Mucosa of gallbladder (tissue), 1 donor: ENCODE measurements at regions not wholly inside any gene's neighbourhood (a gene's known extent, or its start where the extent isn't known, plus 50 kb on each side); places are given as distances from the start of the nearest gene placed in this dataset.
"Not testable (repeated sequence)": the region's sequence is repeated elsewhere in the genome, so short reads cannot be mapped to it uniquely, and the experiment has no call there.

Source experiments
- DNase-seq: peaks from one replicate; pipeline ENCODE4 v3.0.0-alpha.2; 2020; ENCODE audit warnings: low spot score
- donor health status: DM: no; HTN: no; CAD: no.

- no peak for DNase-seq
Measured at GRCh38 chr7:153081496-153081895, 321.9 kb downstream of the ACTR3B start.

- DNase-seq: no peak
Measured at GRCh38 chr7:153084278-153084677, 324.7 kb downstream of the ACTR3B start.

GRCh38 chr7:153087498-153087897 lies 327.9 kb downstream of the ACTR3B start:
- no peak for DNase-seq

GRCh38 chr7:153088601-153089000 lies 329.0 kb downstream of the ACTR3B start:
- DNase-seq: no peak

- no peak for DNase-seq
Measured at GRCh38 chr7:153090209-153090608, 330.7 kb downstream of the ACTR3B start.

- no peak for DNase-seq
Measured at GRCh38 chr7:153090764-153091163, 331.2 kb downstream of the ACTR3B start.

GRCh38 chr7:153091477-153091876 lies 331.9 kb downstream of the ACTR3B start:
- no peak for DNase-seq

GRCh38 chr7:153097511-153098201 lies 338.1 kb downstream of the ACTR3B start:
- no peak for DNase-seq

- no peak for DNase-seq
Measured at GRCh38 chr7:153099235-153099634, 339.7 kb downstream of the ACTR3B start.

- DNase-seq: no peak
Measured at GRCh38 chr7:153100691-153101237, 341.2 kb downstream of the ACTR3B start.

- no peak for DNase-seq
Measured at GRCh38 chr7:153103202-153103601, 343.6 kb downstream of the ACTR3B start.

GRCh38 chr7:153107826-153108225 lies 348.3 kb downstream of the ACTR3B start:
- no peak for DNase-seq

- DNase-seq: no peak
Measured at GRCh38 chr7:153109566-153109965, 350.0 kb downstream of the ACTR3B start.

GRCh38 chr7:153110606-153111005 lies 351.1 kb downstream of the ACTR3B start:
- DNase-seq: no peak

GRCh38 chr7:153122255-153122654 lies 362.7 kb downstream of the ACTR3B start:
- DNase-seq: not testable (repeated sequence)

GRCh38 chr7:153130052-153130451 lies 370.5 kb downstream of the ACTR3B start:
- no peak for DNase-seq

GRCh38 chr7:153151766-153152165 lies 392.2 kb downstream of the ACTR3B start:
- no peak for DNase-seq

GRCh38 chr7:153152801-153153422 lies 393.4 kb downstream of the ACTR3B start:
- no peak for DNase-seq

- DNase-seq: no peak
Measured at GRCh38 chr7:153158149-153158548, 398.6 kb downstream of the ACTR3B start.

GRCh38 chr7:153170287-153170686 lies 410.7 kb downstream of the ACTR3B start:
- DNase-seq: no peak

GRCh38 chr7:153185936-153186335 lies 426.4 kb downstream of the ACTR3B start:
- DNase-seq: no peak

- no peak for DNase-seq
Measured at GRCh38 chr7:153188161-153188560, 428.6 kb downstream of the ACTR3B start.

- no peak for DNase-seq
Measured at GRCh38 chr7:153188630-153189029, 429.1 kb downstream of the ACTR3B start.
